ENCODE measurements at regions not wholly inside any gene's neighbourhood (a gene's known extent, or its start where the extent isn't known, plus 50 kb on each side); places are given as distances from the start of the nearest gene placed in this dataset.
"Not testable (repeated sequence)": the region's sequence is repeated elsewhere in the genome, so short reads cannot be mapped to it uniquely, and the experiment has no call there.

DNA sequence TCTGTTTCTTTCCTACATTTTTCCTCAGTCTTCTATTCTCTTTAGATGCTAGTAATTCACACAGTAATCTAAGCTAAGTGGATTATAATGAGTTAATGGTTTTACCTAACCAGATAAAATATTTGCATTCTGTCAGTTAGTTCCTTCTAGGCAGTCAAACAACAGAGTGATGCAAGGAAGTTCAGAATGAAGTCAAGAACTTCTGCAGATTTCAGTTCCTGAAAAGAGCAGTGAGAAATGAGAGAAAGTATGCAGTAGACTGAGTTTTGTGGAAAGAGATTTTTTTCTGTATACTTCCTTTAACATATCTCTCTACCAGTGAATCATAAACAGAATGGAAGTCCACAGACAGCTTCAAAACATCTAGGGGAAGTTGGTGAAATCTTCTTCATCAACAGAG lies 774.0 kb upstream of the POU3F4 start:
- DNase-seq = no peak

GRCh38 chrX:82738313-82738712 lies 769.8 kb upstream of the POU3F4 start:
- not testable (repeated sequence) for DNase-seq

GRCh38 chrX:82742351-82742750 lies 765.7 kb upstream of the POU3F4 start:
- no peak for DNase-seq

DNA sequence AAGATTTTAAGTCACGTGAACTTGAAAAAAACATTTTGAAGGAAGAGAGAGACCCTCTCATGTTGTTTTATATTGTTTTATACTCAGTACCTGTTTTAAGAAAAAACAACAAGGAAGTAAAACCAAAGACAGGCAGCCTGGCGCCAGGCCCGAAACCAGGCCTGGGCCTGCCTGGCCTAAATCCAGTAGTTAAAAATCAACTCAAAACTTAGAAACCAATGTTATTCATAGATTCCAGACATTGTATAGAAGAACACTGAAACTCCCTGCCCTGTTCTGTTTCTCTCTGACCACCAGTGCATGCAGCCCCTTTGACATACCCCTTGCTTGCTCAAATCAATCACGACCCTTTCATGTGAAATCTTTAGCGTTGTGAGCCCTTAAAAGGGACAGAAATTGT lies 762.4 kb upstream of the POU3F4 start:
- not testable (repeated sequence) for DNase-seq

DNA sequence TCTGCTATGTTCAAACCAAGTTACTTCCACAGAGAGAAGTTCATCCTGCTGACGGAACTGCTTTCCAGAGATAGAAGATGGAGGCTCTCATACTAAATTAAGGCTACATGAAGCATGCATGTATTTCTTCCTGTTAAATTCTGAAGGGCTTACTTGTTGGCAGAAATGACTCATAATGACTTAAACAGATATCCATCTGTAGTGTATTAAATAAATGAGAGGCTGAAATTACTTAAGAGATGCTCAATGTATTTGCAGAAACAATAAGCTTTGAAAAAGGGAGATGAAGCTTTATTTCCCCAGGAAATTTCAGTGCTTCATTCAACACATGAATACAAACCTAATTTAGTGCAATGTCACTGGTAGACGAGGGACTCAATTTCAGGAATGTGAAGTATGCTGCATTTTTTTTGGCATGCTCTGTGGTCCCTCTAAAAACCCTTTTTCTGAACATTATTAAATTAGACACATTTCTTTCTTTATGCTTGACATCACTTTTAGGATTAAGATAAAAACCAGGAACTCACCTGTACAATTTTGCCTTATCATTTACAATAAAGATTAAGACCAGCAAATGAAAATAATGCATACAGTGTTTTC lies 759.1 kb upstream of the POU3F4 start:
- no peak for DNase-seq

DNA sequence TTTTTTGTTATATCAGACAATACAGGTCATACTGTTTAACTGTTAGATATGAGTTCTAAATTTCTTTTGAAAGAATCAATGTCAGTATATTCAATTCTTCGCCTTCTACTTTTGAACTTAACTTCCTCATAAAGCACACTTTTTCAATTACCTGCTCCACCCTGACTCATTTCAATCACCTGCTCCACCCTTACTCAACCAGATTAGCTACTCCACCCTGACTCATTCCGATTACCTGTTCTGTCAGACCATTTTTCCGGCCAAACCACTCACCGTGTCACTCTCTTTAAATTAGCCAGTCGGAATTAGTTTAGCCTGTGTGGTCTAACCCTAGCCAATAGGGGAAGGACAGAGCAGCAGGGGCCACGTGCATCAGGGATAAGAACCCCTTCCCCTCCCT lies 751.8 kb upstream of the POU3F4 start:
- DNase-seq = no peak

GRCh38 chrX:82757614-82758013 lies 750.5 kb upstream of the POU3F4 start:
- DNase-seq = no peak

DNA sequence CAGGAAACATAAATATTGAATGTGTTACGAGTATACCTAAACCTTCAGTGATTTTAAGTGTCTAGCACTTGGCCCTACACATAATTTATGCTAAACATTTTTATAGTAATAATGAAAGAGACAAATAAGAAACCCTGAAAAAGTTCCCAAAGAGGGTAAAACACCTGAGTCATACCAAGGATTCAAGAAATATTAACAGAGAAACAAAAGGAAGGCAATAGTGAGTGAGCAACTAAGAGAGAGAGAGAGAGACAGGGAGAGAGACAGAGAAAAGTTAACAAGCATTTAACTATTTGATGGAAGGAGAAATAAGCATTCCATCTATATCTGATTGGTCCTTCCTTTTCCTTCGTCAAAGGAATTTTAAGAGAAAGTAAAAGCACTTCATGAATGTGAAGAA lies 743.6 kb upstream of the POU3F4 start:
- DNase-seq = no peak

DNA sequence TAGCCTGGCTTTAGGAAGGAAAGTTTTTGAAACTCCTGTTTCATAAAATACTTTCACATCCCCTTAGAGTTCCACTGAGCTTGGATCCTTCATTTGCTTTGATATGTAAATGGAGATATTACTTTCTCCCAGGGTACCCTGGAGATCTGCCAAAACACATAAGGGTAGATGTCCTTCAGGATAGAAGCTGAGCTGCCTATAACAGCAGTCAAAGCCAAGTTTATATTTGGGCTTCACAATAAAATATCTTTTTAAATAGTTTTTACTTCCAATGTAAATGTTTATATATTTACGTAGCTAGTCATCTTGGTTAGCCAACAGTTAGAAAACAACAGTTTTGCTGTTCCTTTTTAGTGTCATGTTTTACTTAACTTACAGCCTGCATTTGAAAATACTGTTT lies 742.3 kb upstream of the POU3F4 start:
- no peak for DNase-seq

- DNase-seq = no peak
Observed at GRCh38 chrX:82775426-82775825, 732.7 kb upstream of the POU3F4 start.

- no peak for DNase-seq
Observed at GRCh38 chrX:82782014-82782413, 726.1 kb upstream of the POU3F4 start.

DNA sequence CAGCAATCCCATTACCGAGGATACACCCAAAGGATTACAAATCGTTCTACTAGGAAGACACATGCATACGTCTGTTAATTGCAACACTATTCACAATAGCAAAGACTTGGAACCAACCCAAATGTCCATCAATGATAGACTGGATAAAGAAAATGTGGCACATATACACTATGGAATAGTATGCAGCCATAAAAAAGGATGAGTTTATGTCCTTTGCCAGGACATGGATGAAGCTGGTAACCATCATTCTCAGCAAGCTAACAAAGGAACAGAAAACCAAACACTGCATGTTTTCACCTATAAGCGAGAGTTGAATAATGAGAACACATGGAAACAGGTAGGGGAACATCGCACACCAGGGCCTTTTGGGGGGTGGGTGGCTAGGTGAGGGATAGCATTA lies 695.2 kb upstream of the POU3F4 start:
- not testable (repeated sequence) for DNase-seq

- no peak for DNase-seq
Observed at GRCh38 chrX:82813671-82814078, 694.4 kb upstream of the POU3F4 start.

GRCh38 chrX:82816001-82816400 lies 692.1 kb upstream of the POU3F4 start:
- DNase-seq = no peak

- DNase-seq = no peak
Observed at GRCh38 chrX:82816562-82816961, 691.5 kb upstream of the POU3F4 start.

- no peak for DNase-seq
Observed at GRCh38 chrX:82842286-82842685, 665.8 kb upstream of the POU3F4 start.

GRCh38 chrX:82848111-82848510 lies 660.0 kb upstream of the POU3F4 start:
- DNase-seq = no peak

Measured in SHP77 (cell line).